ENCODE measurements at regions not wholly inside any gene's neighbourhood (a gene's known extent, or its start where the extent isn't known, plus 50 kb on each side); places are given as distances from the start of the nearest gene placed in this dataset.
"Not testable (repeated sequence)": the region's sequence is repeated elsewhere in the genome, so short reads cannot be mapped to it uniquely, and the experiment has no call there.

GRCh38 chr13:85141401-85141800 is 657.8 kb downstream of the SLITRK6 start:
- ATAC-seq (ENCODE audit: low FRiP score): no peak

GRCh38 chr13:85140192-85140591 is 659.0 kb downstream of the SLITRK6 start:
- no peak for TF ChIP-seq CTCF (IDR thresholded peaks at IDR 0.05)
- DNase-seq (ENCODE audit: low spot score) (no peak), ATAC-seq (ENCODE audit: low FRiP score) (no peak)

More at GRCh38 chr13:85141401-85141800, 657.8 kb downstream of the SLITRK6 start:
- no peak for TF ChIP-seq CTCF (IDR thresholded peaks at IDR 0.05)
- no peak for DNase-seq (ENCODE audit: low spot score)

- TF ChIP-seq CTCF (IDR thresholded peaks at IDR 0.05): no peak
- ATAC-seq (ENCODE audit: low FRiP score) (no peak), DNase-seq (ENCODE audit: low spot score) (no peak)
Measured at GRCh38 chr13:85137516-85137915, 661.7 kb downstream of the SLITRK6 start.

- no peak for ATAC-seq (ENCODE audit: low FRiP score)
- TF ChIP-seq CTCF (IDR thresholded peaks at IDR 0.05): no peak
- no peak for DNase-seq (ENCODE audit: low spot score)
Measured at GRCh38 chr13:85132986-85133385, 666.2 kb downstream of the SLITRK6 start.

GRCh38 chr13:85123501-85123900 is 675.7 kb downstream of the SLITRK6 start:
- ATAC-seq (ENCODE audit: low FRiP score); DNase-seq (ENCODE audit: low spot score): not testable (repeated sequence)

GRCh38 chr13:85108356-85108755 is 690.9 kb downstream of the SLITRK6 start:
- DNase-seq (ENCODE audit: low spot score) (no peak), ATAC-seq (ENCODE audit: low FRiP score) (no peak)
- no peak for TF ChIP-seq CTCF (IDR thresholded peaks at IDR 0.05)

GRCh38 chr13:85099245-85099644 is 700.0 kb downstream of the SLITRK6 start:
- DNase-seq (ENCODE audit: low spot score) (no peak), ATAC-seq (ENCODE audit: low FRiP score) (no peak)
- TF ChIP-seq CTCF (IDR thresholded peaks at IDR 0.05): no peak

Measured in omental fat pad (tissue), 3 donors.